ENCODE measurements at regions not wholly inside any gene's neighbourhood (a gene's known extent, or its start where the extent isn't known, plus 50 kb on each side); places are given as distances from the start of the nearest gene placed in this dataset.

DNA sequence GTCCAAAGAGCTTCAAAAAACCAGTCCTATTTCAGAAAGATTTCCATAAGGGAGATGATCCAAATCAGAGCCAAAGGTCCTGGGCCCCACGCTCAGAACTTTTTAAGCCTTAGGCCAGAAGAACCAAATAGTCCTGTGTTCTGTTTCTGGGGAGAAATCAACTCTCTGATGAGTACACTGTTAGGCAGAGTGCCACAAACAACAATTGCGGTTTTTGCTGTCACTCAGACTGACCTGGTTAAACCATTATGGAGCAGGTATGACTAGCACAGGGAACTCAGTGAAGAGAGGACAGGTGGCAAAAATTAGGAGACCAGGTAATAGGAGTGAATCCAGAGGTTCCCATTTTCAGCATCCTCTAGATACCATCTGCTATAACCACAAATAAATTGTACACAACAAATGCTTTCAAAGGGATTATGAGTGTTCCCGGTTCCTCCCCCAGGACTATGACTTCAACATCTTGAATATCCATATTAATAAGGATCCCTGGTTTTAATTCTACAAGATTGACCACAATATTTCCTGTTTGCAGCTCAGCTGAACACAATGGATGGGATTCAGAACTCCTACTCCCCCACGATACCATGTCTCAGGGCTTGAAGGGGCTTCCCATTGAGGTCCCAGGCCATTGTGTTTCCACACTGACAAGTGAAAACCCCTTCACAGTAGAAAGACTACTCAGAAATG, 52.1 kb upstream of the FREM1 start:
- FAIRE-seq = no peak
- Histone ChIP-seq H3K4ac (replicated peaks; ENCODE audit: insufficient read length, low read depth, low read length) (no peak overlapping the region), H3K4me2 (ENCODE audit: insufficient read depth in 1 of 2, low read depth in 2 of 2, low read length in 2 of 2) (no peak overlapping the region), H3K23me2 (ENCODE audit: low read depth, low read length) (peaks cover 2% of the 10 kb centered on the region; the same call in 1 of the 2 replicates), H3K18ac (ENCODE audit: extremely low read depth, low read length) (no peak overlapping the region), H3K79me1 (ENCODE audit: low read depth, low read length) (no peaks in the 10 kb centered on the region), H4K5ac (ENCODE audit: insufficient read length, low read depth, low read length) (no peak overlapping the region), H3K23ac (ENCODE audit: insufficient read length) (no peak overlapping the region), H2AFZ (ENCODE audit: low read length) (no peak overlapping the region), H2BK12ac (ENCODE audit: low read depth, low read length) (no peak overlapping the region), H3K9ac (replicated peaks in 1 of 4; ENCODE audit: extremely low read depth in 1 of 4, low read depth in 3 of 4, low read length in 3 of 4) (no peak overlapping the region), H2AK5ac (ENCODE audit: low read depth, low read length) (no peak overlapping the region), H2BK5ac (ENCODE audit: low read depth, low read length) (no peak overlapping the region), H2BK15ac (ENCODE audit: low read length) (no peak overlapping the region), H4K20me1 (replicated peaks in 1 of 2; ENCODE audit: control insufficient read depth in 1 of 2, insufficient read depth in 2 of 2, low read length in 2 of 2) (no peaks in the 10 kb centered on the region), H3K4me3 (ENCODE audit: extremely low read depth in 1 of 4, insufficient read depth in 2 of 4, low read depth in 3 of 4, low read length in 4 of 4) (no peak overlapping the region), H4K8ac (ENCODE audit: extremely low read depth, insufficient read depth, low read length) (no peak overlapping the region), H2BK120ac (replicated peaks; ENCODE audit: low read depth, low read length) (no peak overlapping the region), H3K14ac (ENCODE audit: insufficient read length) (no peak overlapping the region), H3K4me1 (replicated peaks in 1 of 4; ENCODE audit: control insufficient read depth in 3 of 4, insufficient read depth in 4 of 4, low read length in 3 of 4) (no peaks in the 10 kb centered on the region; a peak in 1 of 7 replicates), H3K36me3 (ENCODE audit: control insufficient read depth in 2 of 4, insufficient read depth in 4 of 4, low read length in 3 of 4) (no peaks in the 10 kb centered on the region), H4K91ac (replicated peaks; ENCODE audit: insufficient read length, low read length) (no peak overlapping the region), H3K9me3 (ENCODE audit: insufficient read depth in 2 of 2, low read depth in 1 of 2, low read length in 1 of 2) (no peaks in the 10 kb centered on the region), H3K27ac (ENCODE audit: low read depth, low read length) (no peak overlapping the region), H3K79me2 (ENCODE audit: control insufficient read depth in 1 of 2, insufficient read depth in 2 of 2, low read length in 2 of 2) (no peaks in the 10 kb centered on the region), H3K56ac (replicated peaks; ENCODE audit: insufficient read length, low read depth, low read length) (no peak overlapping the region), H2BK20ac (ENCODE audit: low read length) (no peak overlapping the region), H3K27me3 (replicated peaks in 1 of 4; ENCODE audit: control insufficient read depth in 3 of 4, extremely low read depth in 1 of 4, insufficient read depth in 3 of 4, low read length in 3 of 4) (no peaks in the 10 kb centered on the region)
- WGBS, 2 experiments (ENCODE audit: extremely low coverage in 1 of 2, insufficient coverage in 1 of 2, insufficient read length in 1 of 2, insufficient replicate concordance in 2 of 2, low coverage in 1 of 2, low lambda C conversion rate in 2 of 2, missing lambda C conversion rate in 1 of 2) = 95% methylated on average over 4 of the region's 4 CpGs; no CpG with 5 or more reads in 1 of the 2 experiments
- no peak for DNase-seq (ENCODE audit: low read depth in 1 of 2, low spot score in 2 of 2)
- TF ChIP-seq, protein P1, sequence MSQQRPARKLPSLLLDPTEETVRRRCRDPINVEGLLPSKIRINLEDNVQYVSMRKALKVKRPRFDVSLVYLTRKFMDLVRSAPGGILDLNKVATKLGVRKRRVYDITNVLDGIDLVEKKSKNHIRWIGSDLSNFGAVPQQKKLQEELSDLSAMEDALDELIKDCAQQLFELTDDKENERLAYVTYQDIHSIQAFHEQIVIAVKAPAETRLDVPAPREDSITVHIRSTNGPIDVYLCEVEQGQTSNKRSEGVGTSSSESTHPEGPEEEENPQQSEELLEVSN (IDR thresholded peaks at IDR 0.05) = no peak
- no peak for TF ChIP-seq KDM4A (IDR thresholded peaks at IDR 0.05; ENCODE audit: low read depth, low read length, severe bottlenecking)
- POLR2A ChIA-PET (ENCODE audit: partially characterized antibody) = no interaction called here
- CTCF ChIA-PET (ENCODE audit: partially characterized antibody) = interaction anchor here (1.0 to 1.6 kb wide), 2 partner anchors 93 to 116 kb away, joined by 3 to 4 read pairs; no protein-coding TSS in a partner anchor
